Mesothelial cell of epicardium (in vitro differentiated cells): ENCODE measurements at regions not wholly inside any gene's neighbourhood (a gene's known extent, or its start where the extent isn't known, plus 50 kb on each side); places are given as distances from the start of the nearest gene placed in this dataset.

Experiments used
- DNase-seq, 2 experiments: peaks; one replicate each; pipeline ENCODE4 v3.0.0; 2021; ENCODE audit warnings: low spot score in 2 of 2; ENCODE audit not compliant: unreplicated experiment in 2 of 2
- H3K27ac Mint-ChIP-seq: 2 replicates; pipeline ENCODE4 v1.8.0; 2021; ENCODE audit warnings: mixed read lengths
- H3K27me3 Mint-ChIP-seq: 2 replicates; pipeline ENCODE4 v1.8.0; 2021; ENCODE audit warnings: low read depth, mixed read lengths
- H3K36me3 Mint-ChIP-seq: 2 replicates; pipeline ENCODE4 v1.8.0; 2021; ENCODE audit warnings: mixed read lengths
- H3K4me1 Mint-ChIP-seq: 2 replicates; pipeline ENCODE4 v1.8.0; 2021; ENCODE audit warnings: mixed read lengths
- H3K4me3 Mint-ChIP-seq: 2 replicates; pipeline ENCODE4 v1.8.0; 2021; ENCODE audit warnings: mild to moderate bottlenecking, moderate library complexity, mixed read lengths
- H3K9me3 Mint-ChIP-seq: 2 replicates; pipeline ENCODE4 v1.8.0; 2021; ENCODE audit warnings: mixed read lengths
- TF ChIP-seq, protein P1 (sequence below): fragments of 200-600 bp; sonication (generic); IDR thresholded peaks from one replicate; pipeline ENCODE4 v1.5.0; 2021; ENCODE audit warnings: antibody characterized with exemption; ENCODE audit not compliant: unreplicated experiment

DNA sequence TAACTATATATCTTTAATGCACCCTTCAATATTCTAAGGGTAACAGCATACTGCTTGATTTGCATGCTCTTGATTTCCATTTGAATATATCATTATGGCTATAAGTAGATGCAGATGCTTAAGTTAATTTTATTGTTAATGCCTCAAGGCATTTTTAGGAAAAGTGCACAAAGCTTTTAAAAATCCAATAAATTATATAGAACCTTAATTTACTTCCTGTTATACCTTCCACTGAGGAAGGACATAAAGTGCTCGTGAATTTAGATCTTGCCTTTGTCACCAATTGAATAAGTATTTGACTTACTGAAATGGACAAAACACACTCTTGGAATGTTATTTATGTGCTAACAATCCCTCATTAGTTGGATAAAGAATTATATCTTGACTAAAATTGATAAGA lies 276.7 kb upstream of the CCDC54 start:
- no peaks in the 10 kb centered on the region for H3K27me3 Mint-ChIP-seq
- peaks cover 4% of the 10 kb centered on the region for H3K36me3 Mint-ChIP-seq
- no peak for DNase-seq
- peaks cover 13% of the 10 kb centered on the region for H3K9me3 Mint-ChIP-seq
- TF ChIP-seq, protein P1, sequence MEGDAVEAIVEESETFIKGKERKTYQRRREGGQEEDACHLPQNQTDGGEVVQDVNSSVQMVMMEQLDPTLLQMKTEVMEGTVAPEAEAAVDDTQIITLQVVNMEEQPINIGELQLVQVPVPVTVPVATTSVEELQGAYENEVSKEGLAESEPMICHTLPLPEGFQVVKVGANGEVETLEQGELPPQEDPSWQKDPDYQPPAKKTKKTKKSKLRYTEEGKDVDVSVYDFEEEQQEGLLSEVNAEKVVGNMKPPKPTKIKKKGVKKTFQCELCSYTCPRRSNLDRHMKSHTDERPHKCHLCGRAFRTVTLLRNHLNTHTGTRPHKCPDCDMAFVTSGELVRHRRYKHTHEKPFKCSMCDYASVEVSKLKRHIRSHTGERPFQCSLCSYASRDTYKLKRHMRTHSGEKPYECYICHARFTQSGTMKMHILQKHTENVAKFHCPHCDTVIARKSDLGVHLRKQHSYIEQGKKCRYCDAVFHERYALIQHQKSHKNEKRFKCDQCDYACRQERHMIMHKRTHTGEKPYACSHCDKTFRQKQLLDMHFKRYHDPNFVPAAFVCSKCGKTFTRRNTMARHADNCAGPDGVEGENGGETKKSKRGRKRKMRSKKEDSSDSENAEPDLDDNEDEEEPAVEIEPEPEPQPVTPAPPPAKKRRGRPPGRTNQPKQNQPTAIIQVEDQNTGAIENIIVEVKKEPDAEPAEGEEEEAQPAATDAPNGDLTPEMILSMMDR: no peak
- peaks cover 26% of the 10 kb centered on the region for H3K4me1 Mint-ChIP-seq
- H3K4me3 Mint-ChIP-seq: no peak overlapping the region
- H3K27ac Mint-ChIP-seq: peak overlapping the region; percentile 60

DNA sequence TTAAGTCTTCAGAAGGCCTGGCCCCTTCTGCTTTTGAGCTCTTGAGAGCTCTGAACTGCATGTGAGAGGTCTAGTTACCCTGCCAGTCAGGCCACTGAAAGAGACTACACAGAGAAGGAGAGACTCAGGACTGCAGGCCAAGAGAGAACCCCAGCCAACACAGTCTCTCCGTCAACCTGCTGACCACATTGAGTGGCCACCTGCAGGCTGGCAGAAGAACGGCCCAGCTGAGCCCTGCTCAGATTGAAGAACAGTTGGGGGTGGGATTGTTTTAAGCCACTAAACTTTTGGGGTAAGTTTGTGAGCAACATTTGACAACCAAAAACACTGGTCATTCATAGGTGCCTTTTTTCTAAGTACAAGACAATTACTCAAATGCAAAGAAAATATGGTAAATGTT lies 273.5 kb upstream of the CCDC54 start:
- H3K27me3 Mint-ChIP-seq: no peaks in the 10 kb centered on the region
- H3K4me3 Mint-ChIP-seq: no peak overlapping the region
- peaks cover 23% of the 10 kb centered on the region for H3K4me1 Mint-ChIP-seq
- DNase-seq: no peak
- no peak overlapping the region for H3K27ac Mint-ChIP-seq
- H3K36me3 Mint-ChIP-seq: peaks cover 12% of the 10 kb centered on the region
- H3K9me3 Mint-ChIP-seq: peaks cover 29% of the 10 kb centered on the region
- TF ChIP-seq, protein P1: no peak

DNA sequence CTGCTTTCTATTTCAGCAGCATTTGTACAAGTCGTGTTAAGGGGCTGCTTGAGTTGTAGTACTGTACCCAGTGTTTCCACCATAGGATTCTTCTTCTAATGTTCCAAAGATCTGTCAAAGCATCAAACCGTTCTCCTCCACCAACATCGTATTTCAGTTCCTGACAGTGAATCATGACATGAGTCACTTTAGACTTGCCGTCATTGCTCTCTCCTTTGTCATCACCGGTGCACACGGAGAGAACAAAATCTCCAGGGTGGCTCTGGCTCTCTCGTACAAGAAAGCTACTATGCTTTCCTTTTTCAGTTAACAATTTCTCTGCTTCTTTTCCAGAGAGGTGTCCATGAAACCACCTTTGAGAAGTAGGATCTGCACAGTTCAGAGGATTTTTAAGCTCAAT lies 270.9 kb upstream of the CCDC54 start:
- TF ChIP-seq, protein P1: no peak
- H3K4me1 Mint-ChIP-seq: peaks cover 9% of the 10 kb centered on the region
- no peaks in the 10 kb centered on the region for H3K27me3 Mint-ChIP-seq
- H3K4me3 Mint-ChIP-seq: no peak overlapping the region
- peaks cover 29% of the 10 kb centered on the region for H3K9me3 Mint-ChIP-seq
- H3K27ac Mint-ChIP-seq: no peak overlapping the region
- DNase-seq: no peak
- peaks cover 12% of the 10 kb centered on the region for H3K36me3 Mint-ChIP-seq

DNA sequence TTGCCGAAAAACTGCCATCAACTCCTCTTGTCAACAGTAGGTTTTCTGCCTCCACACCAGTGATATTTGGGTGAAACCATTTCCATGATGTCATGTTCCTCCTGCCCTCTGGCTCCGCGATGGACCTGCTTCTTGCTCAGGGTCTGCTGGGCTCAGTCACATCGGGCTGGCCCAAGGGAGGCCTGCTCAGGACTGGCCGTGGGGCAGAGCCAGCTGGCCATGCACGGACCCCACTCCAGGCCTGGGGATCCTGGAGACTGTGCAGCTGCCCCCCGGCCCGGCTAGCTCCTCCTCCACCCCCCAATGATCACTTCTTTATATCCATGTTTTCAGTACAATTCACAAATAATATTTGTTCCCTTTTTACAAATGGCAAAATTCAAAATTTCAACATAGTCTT lies 270.3 kb upstream of the CCDC54 start:
- Mint-ChIP-seq H3K36me3 (peaks cover 12% of the 10 kb centered on the region), H3K4me1 (peaks cover 12% of the 10 kb centered on the region), H3K27ac (no peak overlapping the region), H3K27me3 (no peaks in the 10 kb centered on the region), H3K4me3 (no peak overlapping the region), H3K9me3 (peaks cover 29% of the 10 kb centered on the region)
- TF ChIP-seq, protein P1: no peak
- no peak for DNase-seq

DNA sequence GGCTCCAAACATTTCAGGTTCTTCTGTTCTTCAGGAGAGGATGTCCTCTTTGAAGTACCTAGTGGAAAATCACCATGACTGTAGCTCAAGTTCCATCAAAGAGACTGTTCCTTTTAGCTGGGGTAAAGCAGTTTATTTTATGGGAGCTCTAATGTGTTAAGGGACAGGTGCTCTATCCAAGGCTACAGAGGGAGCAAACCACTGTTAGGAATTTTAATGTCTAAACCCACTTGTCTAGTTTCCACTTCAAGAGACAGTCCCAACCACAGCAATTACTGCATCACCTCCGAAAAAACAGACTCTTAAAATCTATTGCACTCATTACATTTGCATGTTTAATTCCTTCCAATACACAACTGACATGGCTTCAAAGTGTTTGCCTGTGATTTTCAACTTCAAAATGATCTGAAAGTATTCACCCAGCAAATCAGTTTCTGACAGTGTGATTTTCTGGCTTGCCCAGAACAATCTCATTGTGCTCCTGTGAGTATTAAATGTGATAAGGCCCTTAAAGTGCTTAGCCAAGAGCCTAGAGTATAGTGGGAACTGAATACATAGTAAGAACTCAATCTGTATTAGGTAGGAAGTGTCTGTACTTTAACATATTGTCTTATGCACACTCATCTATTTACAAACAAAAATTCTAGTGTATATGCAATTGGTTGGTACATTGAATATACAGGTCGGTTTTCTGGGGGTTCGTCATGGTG lies 266.5 kb upstream of the CCDC54 start:
- H3K4me1 Mint-ChIP-seq: peaks cover 28% of the 10 kb centered on the region
- H3K36me3 Mint-ChIP-seq: peaks cover 8% of the 10 kb centered on the region
- peaks cover 15% of the 10 kb centered on the region for H3K9me3 Mint-ChIP-seq

More for the DNA sequence above, 266.5 kb upstream of the CCDC54 start:
- H3K27ac Mint-ChIP-seq: no peak overlapping the region
- TF ChIP-seq, protein P1: no peak
- DNase-seq: no peak
- no peaks in the 10 kb centered on the region for H3K27me3 Mint-ChIP-seq
- no peak overlapping the region for H3K4me3 Mint-ChIP-seq
